Loucy (cell line): ENCODE measurements at regions not wholly inside any gene's neighbourhood (a gene's known extent, or its start where the extent isn't known, plus 50 kb on each side); places are given as distances from the start of the nearest gene placed in this dataset.

Source experiments
- H2AFZ ChIP-seq: fragments of 200-600 bp; sonication (generic); 2 replicates; pipeline ENCODE4 v1.6.0; 2016; ENCODE audit warnings: antibody characterized with exemption, mild to moderate bottlenecking, low read length, moderate library complexity
- H3F3A ChIP-seq: fragments of 200-600 bp; 2 replicates; pipeline ENCODE4 v1.6.0; 2016; ENCODE audit warnings: antibody characterized with exemption, low read depth, mild to moderate bottlenecking
- H3K27me3 ChIP-seq: fragments of 200-600 bp; sonication (generic); 2 replicates; pipeline ENCODE4 v1.6.1; 2014; ENCODE audit warnings: low read length, mild to moderate bottlenecking; ENCODE audit not compliant: insufficient read depth, poor library complexity, severe bottlenecking
- H3K36me3 ChIP-seq: fragments of 200-600 bp; sonication (generic); 2 replicates; pipeline ENCODE4 v1.6.1; 2016; ENCODE audit warnings: low read length; ENCODE audit not compliant: insufficient read depth
- H3K4me1 ChIP-seq: fragments of 200-600 bp; sonication (generic); 2 replicates; pipeline ENCODE4 v1.5.1; 2014; ENCODE audit warnings: low read length, mild to moderate bottlenecking; ENCODE audit not compliant: insufficient read depth, poor library complexity, severe bottlenecking
- H3K4me2 ChIP-seq: fragments of 200-600 bp; sonication (generic); 2 replicates; pipeline ENCODE4 v1.6.0; 2014; ENCODE audit warnings: antibody characterized with exemption, low read length, low read depth, mild to moderate bottlenecking; ENCODE audit not compliant: poor library complexity, severe bottlenecking
- H3K4me3 ChIP-seq: fragments of 200-600 bp; sonication (generic); 2 replicates; pipeline ENCODE4 v1.5.1; 2014; ENCODE audit warnings: low read length, mild to moderate bottlenecking, mixed read lengths; ENCODE audit not compliant: poor library complexity, severe bottlenecking
- H3K79me2 ChIP-seq: fragments of 200-600 bp; sonication (generic); 2 replicates; pipeline ENCODE4 v1.6.1; 2014; ENCODE audit warnings: low read length; ENCODE audit not compliant: insufficient read depth
- H3K9ac ChIP-seq: fragments of 200-600 bp; sonication (generic); 2 replicates; pipeline ENCODE4 v1.6.0; 2014; ENCODE audit warnings: mild to moderate bottlenecking, low read depth, low read length, moderate library complexity; ENCODE audit not compliant: poor library complexity, severe bottlenecking
- H3K9me2 ChIP-seq: fragments of 200-600 bp; sonication (generic); replicated peaks from 2 replicates; pipeline ENCODE4 v1.6.1; 2016; ENCODE audit warnings: low read depth, low read length, mixed read lengths
- H3K9me3 ChIP-seq: fragments of 200-600 bp; sonication (generic); 2 replicates; pipeline ENCODE4 v1.6.1; 2014; ENCODE audit warnings: mild to moderate bottlenecking, antibody characterized with exemption, low read length, low read depth; ENCODE audit not compliant: insufficient read depth
- H4K20me1 ChIP-seq: fragments of 200-600 bp; sonication (generic); 2 replicates; pipeline ENCODE4 v1.6.0; 2014; ENCODE audit warnings: antibody characterized with exemption, low read length, mild to moderate bottlenecking; ENCODE audit not compliant: insufficient read depth, poor library complexity, severe bottlenecking
- CTCF ChIP-seq: fragments of 200-600 bp; sonication (generic); conservative IDR thresholded peaks from 2 replicates; pipeline ENCODE4 v1.5.1; 2014; ENCODE audit warnings: mild to moderate bottlenecking, antibody characterized with exemption, low read length
- EZH2phosphoT487 ChIP-seq: fragments of 200-600 bp; IDR thresholded peaks from 2 replicates; pipeline ENCODE4 v1.6.1; 2018; ENCODE audit warnings: antibody characterized with exemption, mild to moderate bottlenecking, moderate library complexity, borderline replicate concordance

- H3K9ac ChIP-seq, result no peak overlapping the region
- H2AFZ ChIP-seq, result no peak overlapping the region
- no peaks in the 10 kb centered on the region for H3K9me3 ChIP-seq
- H3K27me3 ChIP-seq, result no peaks in the 10 kb centered on the region
- H3K9me2 ChIP-seq, result no peaks in the 10 kb centered on the region
- no peaks in the 10 kb centered on the region for H3K36me3 ChIP-seq
- no peaks in the 10 kb centered on the region for H3F3A ChIP-seq
- H3K4me1 ChIP-seq, result no peaks in the 10 kb centered on the region
- TF ChIP-seq EZH2phosphoT487 (no peak), CTCF (no peak)
- no peak overlapping the region for H3K4me3 ChIP-seq
- H4K20me1 ChIP-seq, result no peaks in the 10 kb centered on the region
- H3K79me2 ChIP-seq, result no peaks in the 10 kb centered on the region
- no peak overlapping the region for H3K4me2 ChIP-seq
Observed at GRCh38 chr1:68969441-68969840, 472.6 kb upstream of the DEPDC1 start.

GRCh38 chr1:68970571-68970970 lies 473.7 kb upstream of the DEPDC1 start:
- Histone ChIP-seq H3K36me3 (no peaks in the 10 kb centered on the region), H3K27me3 (no peaks in the 10 kb centered on the region), H3F3A (no peaks in the 10 kb centered on the region), H3K4me3 (no peak overlapping the region), H3K9me3 (no peaks in the 10 kb centered on the region), H4K20me1 (no peaks in the 10 kb centered on the region), H3K4me1 (no peaks in the 10 kb centered on the region), H3K9ac (no peak overlapping the region), H3K9me2 (no peaks in the 10 kb centered on the region), H2AFZ (no peak overlapping the region), H3K79me2 (no peaks in the 10 kb centered on the region), H3K4me2 (no peak overlapping the region)
- TF ChIP-seq EZH2phosphoT487 (no peak), CTCF (no peak)

GRCh38 chr1:68973459-68974244 lies 476.8 kb upstream of the DEPDC1 start:
- Histone ChIP-seq H3F3A (no peaks in the 10 kb centered on the region), H3K9me2 (no peaks in the 10 kb centered on the region), H3K27me3 (no peaks in the 10 kb centered on the region), H3K79me2 (no peaks in the 10 kb centered on the region), H3K9ac (no peak overlapping the region), H3K4me3 (no peak overlapping the region), H3K4me2 (no peak overlapping the region), H3K4me1 (no peaks in the 10 kb centered on the region), H3K9me3 (no peaks in the 10 kb centered on the region), H2AFZ (no peak overlapping the region), H3K36me3 (no peaks in the 10 kb centered on the region), H4K20me1 (no peaks in the 10 kb centered on the region)
- TF ChIP-seq CTCF, result no peak
- TF ChIP-seq EZH2phosphoT487, result no peak
